IMR-90 (cell line): ENCODE measurements at regions not wholly inside any gene's neighbourhood (a gene's known extent, or its start where the extent isn't known, plus 50 kb on each side); places are given as distances from the start of the nearest gene placed in this dataset.
A peak's percentile ranks its signal among the peaks of the same experiment; 100 is the strongest.

Source experiments
- ATAC-seq: fragments of 200-7000 bp; cut with Tn5 transposase; 2 replicates; pipeline ENCODE4 v1.9.1; 2020; ENCODE audit warnings: low read depth, mild to moderate bottlenecking, moderate library complexity
- BruUV-seq: library from RNA; stranded (reverse); fragments of 400-500 nt; replicated peaks from 2 replicates; lab custom pipeline; 2021; lab: Mats Ljungman, UMichigan
- CTCF ChIA-PET: fragments of 300-600 bp; formaldehyde crosslinking; extraction: SDS; loops from one replicate; lab custom pipeline; 2021; ENCODE audit warnings: antibody characterized with exemption; lab: Yijun Ruan, JAX
- POLR2A ChIA-PET: fragments of 300-600 bp; sonication (Branson Sonifier 250); formaldehyde crosslinking; loops from one replicate; lab custom pipeline; 2022; ENCODE audit warnings: antibody characterized with exemption; ENCODE audit not compliant: unreplicated experiment; lab: Charles Lee
- DNase-seq: peaks from one replicate; pipeline ENCODE4 v3.0.0; 2013
- H2AFZ ChIP-seq: replicated peaks from 2 replicates; pipeline ENCODE3; 2013; ENCODE audit warnings: low read length, mild to moderate bottlenecking; ENCODE audit not compliant: poor library complexity
- H2AK5ac ChIP-seq: 2 replicates; pipeline ENCODE4 v1.6.1; 2013; ENCODE audit warnings: low read depth, low read length, inconsistent platforms
- H2AK9ac ChIP-seq: replicated peaks from 2 replicates; pipeline ENCODE3; 2013; ENCODE audit warnings: mild to moderate bottlenecking, low read depth, low read length, moderate library complexity; ENCODE audit not compliant: poor library complexity
- H2BK120ac ChIP-seq: 2 replicates; pipeline ENCODE4 v1.6.1; 2013; ENCODE audit warnings: low read depth, low read length, inconsistent platforms
- H2BK15ac ChIP-seq: 3 replicates; pipeline ENCODE4 v1.6.1; 2013; ENCODE audit warnings: low read depth, low read length, inconsistent platforms
- H2BK20ac ChIP-seq: 2 replicates; pipeline ENCODE4 v1.6.1; 2013; ENCODE audit warnings: low read depth, mild to moderate bottlenecking, inconsistent platforms, low read length, moderate library complexity
- H2BK5ac ChIP-seq: 2 replicates; pipeline ENCODE4 v1.6.1; 2013; ENCODE audit warnings: mild to moderate bottlenecking, low read depth, low read length, inconsistent platforms; ENCODE audit not compliant: poor library complexity, severe bottlenecking
- H3K14ac ChIP-seq: replicated peaks from 2 replicates; pipeline ENCODE4 v1.6.1; 2013; ENCODE audit warnings: low read depth, low read length, inconsistent platforms
- H3K18ac ChIP-seq: 2 replicates; pipeline ENCODE4 v1.6.1; 2013; ENCODE audit warnings: low read depth, low read length, control low read depth
- H3K23ac ChIP-seq: 2 replicates; pipeline ENCODE4 v1.6.1; 2013; ENCODE audit warnings: low read depth, low read length, inconsistent platforms
- H3K27ac ChIP-seq: 2 replicates; pipeline ENCODE4 v1.5.1; 2013; ENCODE audit warnings: mild to moderate bottlenecking, control low read depth, low read length; ENCODE audit not compliant: insufficient read depth
- H3K27me3 ChIP-seq: 2 replicates; pipeline ENCODE4 v1.6.1; 2013; ENCODE audit warnings: low read length; ENCODE audit not compliant: control insufficient read depth, insufficient read depth
- H3K36me3 ChIP-seq: 2 replicates; pipeline ENCODE4 v1.6.1; 2013; ENCODE audit warnings: low read length, mixed read lengths; ENCODE audit not compliant: control insufficient read depth, insufficient read depth
- H3K4ac ChIP-seq: 2 replicates; pipeline ENCODE4 v1.6.1; 2013; ENCODE audit warnings: low read depth, low read length, inconsistent platforms
- H3K4me1 ChIP-seq: 2 replicates; pipeline ENCODE4 v1.6.1; 2013; ENCODE audit warnings: low read length, mixed read lengths; ENCODE audit not compliant: control insufficient read depth, insufficient read depth
- H3K4me2 ChIP-seq: 2 replicates; pipeline ENCODE4 v1.6.1; 2013; ENCODE audit warnings: low read depth, mild to moderate bottlenecking, control low read depth, low read length, moderate library complexity
- H3K4me3 ChIP-seq: 2 replicates; pipeline ENCODE4 v1.5.1; 2013; ENCODE audit warnings: low read depth, mild to moderate bottlenecking, control low read depth, low read length, moderate library complexity; ENCODE audit not compliant: insufficient read depth
- H3K56ac ChIP-seq: 2 replicates; pipeline ENCODE4 v1.6.1; 2013; ENCODE audit warnings: low read length, inconsistent platforms; ENCODE audit not compliant: insufficient read depth; ENCODE audit errors: extremely low read depth
- H3K79me1 ChIP-seq, 2 experiments: 2 replicates each; pipeline ENCODE4 v1.6.1; 2013; ENCODE audit warnings: low read length in 2 of 2, inconsistent platforms in 1 of 2, low read depth in 1 of 2
- H3K9ac ChIP-seq: 2 replicates; pipeline ENCODE4 v1.6.1; 2013; ENCODE audit warnings: low read depth, low read length, control low read depth
- H3K9me1 ChIP-seq: 2 replicates; pipeline ENCODE4 v1.6.1; 2013; ENCODE audit warnings: low read length, inconsistent platforms; ENCODE audit not compliant: insufficient read depth
- H3K9me3 ChIP-seq: 2 replicates; pipeline ENCODE4 v1.6.1; 2013; ENCODE audit warnings: low read length; ENCODE audit not compliant: control insufficient read depth, insufficient read depth
- H4K20me1 ChIP-seq: 2 replicates; pipeline ENCODE4 v1.6.1; 2013; ENCODE audit warnings: low read length, inconsistent platforms; ENCODE audit not compliant: insufficient read depth
- H4K5ac ChIP-seq: 2 replicates; pipeline ENCODE4 v1.6.1; 2013; ENCODE audit warnings: mild to moderate bottlenecking, low read depth, low read length, control low read depth
- H4K8ac ChIP-seq, 2 experiments: 2 replicates each; pipeline ENCODE4 v1.6.1; 2013; ENCODE audit warnings: low read depth in 2 of 2, low read length in 2 of 2, control low read depth in 1 of 2, inconsistent platforms in 1 of 2
- H4K91ac ChIP-seq: 2 replicates; pipeline ENCODE4 v1.6.1; 2013; ENCODE audit warnings: low read depth, low read length, inconsistent platforms; ENCODE audit not compliant: insufficient read depth
- CHD1 ChIP-seq: IDR thresholded peaks from 2 replicates; pipeline ENCODE4 v1.6.1; 2012; ENCODE audit warnings: low read depth, low read length, improper control_type of control experiment
- SMC3 ChIP-seq: fragments of 150-350 bp; IDR thresholded peaks from 2 replicates; pipeline ENCODE4 v1.6.1; 2016; ENCODE audit warnings: low read depth, mild to moderate bottlenecking, antibody characterized with exemption, low read length, moderate library complexity
- WGBS, 2 experiments: methylation state at CpG; one replicate each; pipeline versions ENCODE4 v1.1.5 to v1.1.7; 2013; ENCODE audit warnings: missing lambda C conversion rate in 2 of 2; ENCODE audit not compliant: insufficient read length in 1 of 2; ENCODE audit errors: extremely low coverage in 2 of 2; 5-methylcytosine and 5-hydroxymethylcytosine counted together
- dilution Hi-C: fragments of 300-500 bp; cut with HindIII; formaldehyde crosslinking; loops from one replicate; pipeline ENCODE4 v1.14.3; 2018; ENCODE audit warnings: low sequenced_read_pairs; ENCODE audit not compliant: unreplicated experiment
- in situ Hi-C: fragments of 300-500 bp; cut with MboI; formaldehyde crosslinking; loops from 3 replicates; pipeline ENCODE4 v1.14.3; 2019; ENCODE audit warnings: low sequenced_read_pairs, inconsistent platforms, mixed read lengths
- intact Hi-C: fragments of 100-400 bp; cut with micrococcal nuclease; formaldehyde crosslinking; loops from 2 replicates; pipeline ENCODE4 v1.10.0; 2022
- TF ChIP-seq, protein P1 (sequence below): fragments of 150-350 bp; IDR thresholded peaks from 2 replicates; pipeline ENCODE4 v1.6.1; 2016; ENCODE audit warnings: low read depth, mild to moderate bottlenecking, low read length, moderate library complexity, borderline replicate concordance

GRCh38 chr9:80995759-80996158 is 693.6 kb downstream of the TLE1 start:
- 0 out of 2 replicates have a peak, but pooled peaks have one; percentile 40 for ATAC-seq

More at GRCh38 chr9:80995759-80996158, 693.6 kb downstream of the TLE1 start:
- Histone ChIP-seq H2BK20ac (no peak overlapping the region), H3K4me3 (no peak overlapping the region), H3K79me1 (no peaks in the 10 kb centered on the region), H3K4me1 (no peaks in the 10 kb centered on the region), H3K18ac (no peak overlapping the region), H2AFZ (peak overlapping the region; percentile 53), H3K27ac (no peak overlapping the region), H3K4me2 (no peak overlapping the region), H3K27me3 (no peaks in the 10 kb centered on the region), H4K91ac (no peak overlapping the region), H4K20me1 (no peaks in the 10 kb centered on the region), H3K36me3 (no peaks in the 10 kb centered on the region), H3K56ac (no peak overlapping the region), H3K9me3 (no peaks in the 10 kb centered on the region), H2AK9ac (no peak overlapping the region), H3K23ac (peak overlapping the region; percentile 20; the same call in 1 of the 2 replicates), H2BK5ac (no peak overlapping the region), H4K5ac (no peak overlapping the region), H3K9ac (no peak overlapping the region), H2AK5ac (no peak overlapping the region), H3K4ac (no peak overlapping the region), H3K9me1 (no peaks in the 10 kb centered on the region), H4K8ac (0 out of 4 replicates have a peak overlapping the region, but pooled peaks of 1 of the 2 experiments have one; percentile 23), H2BK120ac (no peak overlapping the region), H2BK15ac (no peak overlapping the region), H3K14ac (no peak overlapping the region)
- ChIA-PET CTCF (interaction anchor here (0.6 kb wide), 1 partner anchor 473 kb away, joined by 3 read pairs; no protein-coding TSS in a partner anchor), POLR2A (no interaction called here)
- in situ Hi-C loops, result no loop called here
- intact Hi-C loops, result no loop called here
- dilution Hi-C loops, result no loop called here
- no CpG with 5 or more reads among the region's 4 CpGs for WGBS, 2 experiments
- no TSS peak for BruUV-seq
- no peak for TF ChIP-seq CHD1
- no peak for TF ChIP-seq SMC3
- TF ChIP-seq, protein P1, sequence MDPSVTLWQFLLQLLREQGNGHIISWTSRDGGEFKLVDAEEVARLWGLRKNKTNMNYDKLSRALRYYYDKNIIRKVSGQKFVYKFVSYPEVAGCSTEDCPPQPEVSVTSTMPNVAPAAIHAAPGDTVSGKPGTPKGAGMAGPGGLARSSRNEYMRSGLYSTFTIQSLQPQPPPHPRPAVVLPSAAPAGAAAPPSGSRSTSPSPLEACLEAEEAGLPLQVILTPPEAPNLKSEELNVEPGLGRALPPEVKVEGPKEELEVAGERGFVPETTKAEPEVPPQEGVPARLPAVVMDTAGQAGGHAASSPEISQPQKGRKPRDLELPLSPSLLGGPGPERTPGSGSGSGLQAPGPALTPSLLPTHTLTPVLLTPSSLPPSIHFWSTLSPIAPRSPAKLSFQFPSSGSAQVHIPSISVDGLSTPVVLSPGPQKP, result no peak
- peak; percentile 60 for DNase-seq
